ENCODE measurements at regions not wholly inside any gene's neighbourhood (a gene's known extent, or its start where the extent isn't known, plus 50 kb on each side); places are given as distances from the start of the nearest gene placed in this dataset.
A peak's percentile ranks its signal among the peaks of the same experiment; 100 is the strongest.

GRCh38 chr10:76779796-76780301 lies 857.8 kb downstream of the KCNMA1 start:
- Mint-ChIP-seq H3K27ac (no peak overlapping the region), H3K4me1 (peaks cover 17% of the 10 kb centered on the region), H3K36me3 (ENCODE audit: low read depth) (no peaks in the 10 kb centered on the region), H3K4me3 (peak overlapping the region; percentile 35), H3K9me3 (peaks cover 20% of the 10 kb centered on the region), H3K27me3 (ENCODE audit: low read depth, poor library complexity) (peaks cover 5% of the 10 kb centered on the region)
- no peak for TF ChIP-seq CTCF (IDR thresholded peaks at IDR 0.05)
- no peak for DNase-seq

GRCh38 chr10:76778914-76779795 lies 858.5 kb downstream of the KCNMA1 start:
- DNase-seq: no peak
- peak overlapping the region; percentile 35 for H3K4me3 Mint-ChIP-seq
- H3K27ac Mint-ChIP-seq: no peak overlapping the region

GRCh38 chr10:76774987-76775603 lies 862.5 kb downstream of the KCNMA1 start:
- TF ChIP-seq CTCF (IDR thresholded peaks at IDR 0.05): no peak
- Mint-ChIP-seq H3K27ac (peak overlapping the region; percentile 27), H3K4me3 (no peak overlapping the region), H3K9me3 (peaks cover 7% of the 10 kb centered on the region), H3K4me1 (peaks cover 15% of the 10 kb centered on the region), H3K27me3 (ENCODE audit: low read depth, poor library complexity) (peaks cover 5% of the 10 kb centered on the region), H3K36me3 (ENCODE audit: low read depth) (no peaks in the 10 kb centered on the region)
- no peak for DNase-seq

More at GRCh38 chr10:76778914-76779795, 858.5 kb downstream of the KCNMA1 start:
- peaks cover 17% of the 10 kb centered on the region for H3K4me1 Mint-ChIP-seq
- H3K27me3 Mint-ChIP-seq (ENCODE audit: low read depth, poor library complexity): peaks cover 5% of the 10 kb centered on the region
- no peak for TF ChIP-seq CTCF (IDR thresholded peaks at IDR 0.05)
- H3K36me3 Mint-ChIP-seq (ENCODE audit: low read depth): no peaks in the 10 kb centered on the region
- H3K9me3 Mint-ChIP-seq: peaks cover 22% of the 10 kb centered on the region

GRCh38 chr10:76769582-76769981 lies 868.0 kb downstream of the KCNMA1 start:
- H3K4me3 Mint-ChIP-seq: no peak overlapping the region
- H3K4me1 Mint-ChIP-seq: peaks cover 7% of the 10 kb centered on the region
- no peak overlapping the region for H3K27ac Mint-ChIP-seq

GRCh38 chr10:76769161-76769560 lies 868.4 kb downstream of the KCNMA1 start:
- DNase-seq: no peak
- H3K36me3 Mint-ChIP-seq (ENCODE audit: low read depth): no peaks in the 10 kb centered on the region
- peaks cover 7% of the 10 kb centered on the region for H3K4me1 Mint-ChIP-seq
- H3K27me3 Mint-ChIP-seq (ENCODE audit: low read depth, poor library complexity): no peaks in the 10 kb centered on the region
- H3K27ac Mint-ChIP-seq: peak overlapping the region; percentile 26
- TF ChIP-seq CTCF (IDR thresholded peaks at IDR 0.05): no peak
- H3K9me3 Mint-ChIP-seq: peaks cover 12% of the 10 kb centered on the region
- H3K4me3 Mint-ChIP-seq: no peak overlapping the region

More at GRCh38 chr10:76769582-76769981, 868.0 kb downstream of the KCNMA1 start:
- no peak for DNase-seq
- no peak for TF ChIP-seq CTCF (IDR thresholded peaks at IDR 0.05)
- Mint-ChIP-seq H3K9me3 (peaks cover 14% of the 10 kb centered on the region), H3K36me3 (ENCODE audit: low read depth) (no peaks in the 10 kb centered on the region), H3K27me3 (ENCODE audit: low read depth, poor library complexity) (no peaks in the 10 kb centered on the region)
